ENCODE measurements at regions not wholly inside any gene's neighbourhood (a gene's known extent, or its start where the extent isn't known, plus 50 kb on each side); places are given as distances from the start of the nearest gene placed in this dataset.
A peak's percentile ranks its signal among the peaks of the same experiment; 100 is the strongest.

DNA sequence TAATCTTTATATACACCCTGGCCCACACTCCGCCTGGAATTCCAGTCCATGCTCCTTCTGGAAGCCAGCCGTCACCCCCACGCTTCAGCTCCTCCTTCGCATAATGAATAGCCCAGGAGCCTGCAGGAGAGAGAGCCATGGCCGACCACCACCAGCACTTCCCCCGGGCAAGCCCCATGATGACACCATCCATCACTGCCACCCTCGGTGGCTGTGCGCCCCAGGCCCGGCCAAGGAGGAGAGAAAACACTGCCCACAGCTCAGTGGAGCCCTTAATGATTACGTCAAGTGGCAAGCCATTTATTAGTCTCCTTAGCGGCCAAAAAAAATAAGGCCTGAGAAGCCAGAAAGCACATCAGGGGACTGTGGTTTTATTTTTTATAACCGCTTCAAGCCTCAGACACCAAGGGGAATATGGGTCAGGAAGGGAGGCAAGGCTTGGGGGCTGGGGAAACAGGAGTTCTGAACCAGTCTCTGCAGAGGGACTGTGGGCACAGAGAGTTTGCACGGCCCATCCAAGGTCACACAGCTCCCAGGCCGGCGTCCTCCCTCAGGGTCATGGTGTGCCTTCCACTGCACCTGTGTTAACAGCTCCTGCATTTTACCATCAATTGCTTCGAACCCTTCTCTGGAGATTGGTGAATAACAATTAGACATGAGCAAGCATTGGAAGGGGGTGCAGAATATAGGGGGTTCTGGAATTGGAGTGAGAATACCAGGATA, 134.3 kb downstream of the MN1 start:
- no peak for DNase-seq (ENCODE audit: low spot score)

GRCh38 chr22:27668828-27669797, 132.4 kb downstream of the MN1 start:
- DNase-seq (ENCODE audit: low spot score), result peak; percentile 99

DNA sequence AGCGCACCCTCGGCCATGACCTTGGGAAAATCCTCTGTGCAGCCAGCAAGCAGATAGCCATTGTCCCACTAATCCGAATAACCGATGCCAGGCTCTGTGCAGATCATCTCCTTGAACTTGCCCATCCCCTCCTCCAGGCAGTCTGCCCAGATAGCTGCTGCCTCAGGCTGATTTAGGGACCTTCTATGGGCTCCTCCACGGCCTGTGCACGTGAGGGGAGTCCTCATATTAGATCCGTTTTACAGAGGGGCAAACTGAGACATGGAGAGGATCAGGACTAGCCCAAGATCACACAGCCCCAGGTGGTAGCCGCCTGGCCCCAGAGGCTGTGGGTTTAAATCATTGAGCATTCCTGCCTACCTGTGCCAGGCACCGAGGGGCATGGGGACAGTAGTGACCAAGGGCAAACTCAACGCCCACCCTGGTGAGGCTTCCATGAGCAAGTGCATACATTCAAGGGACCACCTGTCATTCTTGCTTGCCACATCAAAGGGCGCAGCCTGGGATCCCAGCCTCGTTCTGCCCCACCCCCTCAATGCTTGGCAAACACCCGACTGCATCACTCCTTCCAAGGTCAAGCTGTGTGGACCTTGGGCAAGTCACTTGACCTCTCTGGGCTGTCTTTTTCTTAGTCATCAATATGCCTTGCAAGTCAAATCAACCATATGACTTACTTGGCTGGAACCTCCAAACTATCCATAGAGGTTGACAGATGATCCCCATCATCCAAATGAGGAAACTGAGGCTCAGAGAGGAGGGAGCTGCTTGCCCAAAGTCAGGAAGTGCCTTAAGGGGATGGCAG, 131.6 kb downstream of the MN1 start:
- DNase-seq (ENCODE audit: low spot score), result peak; percentile 90

DNA sequence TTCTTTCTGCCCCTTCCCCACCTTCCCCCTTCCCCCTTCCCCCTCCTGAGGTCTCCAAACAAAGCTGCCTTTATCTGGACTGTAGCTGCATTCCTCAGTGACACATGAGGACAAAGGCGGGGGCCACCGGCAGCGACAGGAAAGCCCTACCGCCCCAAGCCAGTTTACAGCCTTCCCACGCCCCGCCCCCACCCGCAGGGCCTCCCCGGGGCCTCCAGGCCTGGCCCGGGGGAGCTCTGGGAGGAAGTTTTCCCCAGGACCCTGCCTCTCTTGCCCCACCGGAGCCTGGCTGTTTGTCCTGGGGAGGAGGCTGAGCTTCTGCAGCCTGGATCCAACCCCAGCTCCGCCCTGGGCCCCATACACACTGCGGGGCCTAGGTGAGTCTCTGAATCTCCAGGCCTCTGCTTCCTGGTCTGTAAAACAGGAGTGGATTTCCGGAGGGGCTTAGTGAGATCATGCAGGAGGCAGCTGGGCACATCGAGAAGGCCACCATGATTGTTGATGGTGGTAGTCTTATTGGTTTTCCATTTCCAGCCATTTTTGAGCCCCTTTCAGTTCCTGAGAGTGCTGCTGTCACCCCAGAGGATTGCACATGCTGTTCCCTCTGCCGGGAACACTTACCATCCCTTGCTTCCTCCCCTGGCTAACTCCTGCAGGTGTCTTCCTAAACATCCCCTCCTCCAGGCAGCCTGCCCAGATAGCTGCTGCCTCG, 130.7 kb downstream of the MN1 start:
- peak; percentile 95 for DNase-seq (ENCODE audit: low spot score)

DNA sequence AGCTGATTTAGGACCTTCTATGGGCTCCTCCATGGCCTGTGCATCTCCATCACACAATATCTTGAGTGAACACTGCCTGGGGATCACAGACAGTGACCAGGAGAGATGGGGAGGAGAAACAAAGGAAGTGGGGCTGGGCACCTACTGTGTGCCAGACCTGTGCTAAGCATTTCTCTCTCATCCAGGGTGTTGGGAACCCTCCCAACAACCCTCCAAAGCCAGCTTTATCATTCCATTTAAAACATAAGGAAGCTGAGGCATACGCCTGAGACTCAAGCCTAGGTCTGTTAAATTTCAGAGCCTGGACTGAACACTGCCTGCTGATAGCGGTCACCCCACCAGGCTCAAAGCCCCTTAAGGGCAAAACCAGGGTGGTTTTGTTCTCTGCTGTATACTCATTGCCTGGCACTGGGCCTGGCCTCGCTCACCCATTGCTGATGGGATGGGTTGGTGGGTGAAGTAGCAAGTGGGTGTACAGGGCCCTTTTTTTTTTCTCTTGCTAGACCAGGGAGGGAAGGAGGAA, 130.1 kb downstream of the MN1 start:
- DNase-seq (ENCODE audit: low spot score), result no peak

DNA sequence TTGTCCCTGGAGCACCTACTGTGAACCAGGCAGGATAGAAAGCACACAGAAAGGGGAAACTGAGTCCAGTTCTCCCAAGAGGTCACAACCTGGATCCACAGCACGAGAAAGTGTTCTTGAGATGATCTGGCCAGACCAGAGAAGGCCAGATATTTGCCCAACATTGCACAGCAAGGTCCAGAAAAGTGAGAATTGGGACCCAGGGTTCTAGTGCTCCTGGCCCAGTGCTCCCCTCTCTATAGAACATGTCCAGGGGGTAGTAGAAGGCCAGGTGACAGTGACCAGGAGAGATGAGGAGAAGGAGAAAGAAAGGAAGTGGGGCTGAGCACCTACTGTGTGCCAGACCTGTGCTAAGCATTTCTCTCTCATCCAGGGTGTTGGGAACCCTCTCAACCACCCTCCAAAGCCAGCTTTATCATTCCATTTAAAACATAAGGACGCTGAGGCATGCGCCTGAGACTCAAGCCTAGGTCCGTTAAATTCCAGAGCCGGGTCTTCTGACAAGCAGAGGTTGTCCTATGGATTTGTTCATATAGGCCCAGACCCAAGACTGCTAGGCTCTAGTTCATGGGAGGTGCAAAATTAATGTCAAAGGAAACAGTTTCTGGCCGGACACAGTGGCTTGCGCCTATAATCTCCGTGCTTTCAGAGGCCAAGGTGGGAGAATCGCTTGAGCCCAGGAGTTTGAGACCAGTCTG, 128.7 kb downstream of the MN1 start:
- DNase-seq (ENCODE audit: low spot score), result no peak

GRCh38 chr22:27673839-27674238, 127.7 kb downstream of the MN1 start:
- no peak for DNase-seq (ENCODE audit: low spot score)

- DNase-seq (ENCODE audit: low spot score), result no peak
Observed at GRCh38 chr22:27674261-27674923, 127.2 kb downstream of the MN1 start.

- DNase-seq (ENCODE audit: low spot score), result no peak
Observed at GRCh38 chr22:27676545-27677213, 124.9 kb downstream of the MN1 start.

DNA sequence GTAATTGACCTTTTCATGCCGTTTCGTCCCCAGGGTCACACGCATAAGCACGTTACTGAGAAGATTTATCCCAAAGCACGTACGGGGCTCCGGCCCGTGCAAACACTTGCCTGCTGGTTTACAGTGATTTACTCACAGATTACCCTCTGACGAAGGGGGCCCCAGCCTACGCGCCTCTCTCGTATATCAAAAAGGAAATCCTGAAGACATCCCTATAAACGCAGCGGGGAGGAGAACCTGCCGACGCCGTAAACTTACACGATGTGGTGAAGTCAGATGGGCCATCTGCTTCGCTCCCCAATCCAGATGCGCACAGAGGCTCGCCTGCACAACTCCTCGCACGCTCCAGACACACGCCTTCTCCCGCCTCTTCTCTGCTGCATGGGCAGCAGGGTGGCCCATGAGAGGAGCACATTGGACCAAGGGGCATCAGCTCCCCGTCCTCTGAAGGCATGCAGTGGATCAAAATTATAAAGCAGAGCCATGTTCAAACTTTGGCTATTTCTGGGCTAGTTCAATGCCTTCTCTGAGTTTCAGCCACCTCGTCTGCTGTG, 123.6 kb downstream of the MN1 start:
- DNase-seq (ENCODE audit: low spot score), result no peak

DNA sequence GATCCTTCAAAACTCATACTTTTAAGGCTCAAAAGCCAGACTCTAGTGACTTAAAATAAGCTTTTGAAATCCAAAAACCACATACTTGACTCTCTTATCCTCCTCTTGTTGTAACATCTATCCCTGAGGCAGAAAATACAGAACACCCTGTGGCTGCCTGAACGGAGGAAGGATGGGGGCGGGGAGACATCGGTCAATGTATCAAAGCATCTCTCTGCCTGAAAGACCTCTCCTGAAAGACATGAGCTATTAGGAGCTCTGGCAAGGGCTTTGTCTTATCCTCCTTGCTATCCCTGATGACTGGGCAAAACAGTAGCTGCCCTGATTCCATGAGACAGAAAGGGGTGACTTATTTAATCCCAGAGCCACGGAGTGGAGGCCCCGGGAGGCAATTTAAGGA, 122.4 kb downstream of the MN1 start:
- DNase-seq (ENCODE audit: low spot score), result no peak

DNA sequence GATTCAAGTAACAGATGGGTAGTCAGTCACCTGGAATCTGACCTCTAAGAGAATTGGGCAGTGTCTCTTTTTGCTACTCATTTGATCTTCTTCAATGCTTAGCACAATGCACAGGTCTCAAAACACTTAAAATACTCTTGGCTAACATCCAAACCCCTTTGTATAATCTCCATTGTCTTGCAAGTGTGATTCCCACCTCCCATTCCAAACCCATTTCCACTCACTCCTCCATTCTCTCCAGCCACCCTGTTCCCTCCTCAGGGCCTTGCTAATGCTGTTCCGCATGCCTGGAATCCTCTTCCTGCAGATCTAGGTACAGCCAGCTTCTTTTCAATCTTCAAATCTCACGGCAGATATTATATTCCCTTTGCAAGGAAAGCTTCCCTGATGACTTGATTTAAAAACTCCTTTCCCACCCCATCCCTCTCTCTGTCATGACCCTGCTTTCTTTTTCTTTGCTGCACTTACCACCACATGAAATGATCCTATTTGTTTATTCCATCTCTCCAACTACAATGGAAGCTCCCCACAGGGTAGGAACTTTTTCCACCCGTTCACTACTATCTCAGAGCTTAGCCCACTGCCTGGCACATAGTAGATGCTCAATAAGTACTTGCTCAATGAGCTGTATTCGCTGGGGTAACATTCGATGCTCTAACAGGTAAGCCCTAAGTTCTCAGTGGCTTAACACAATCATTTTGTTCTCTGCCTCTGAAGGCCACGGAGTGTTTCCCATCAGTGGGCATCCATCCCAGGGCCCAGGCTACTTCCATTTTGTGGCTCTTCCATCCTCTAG, 121.7 kb downstream of the MN1 start:
- no peak for DNase-seq (ENCODE audit: low spot score)

GRCh38 chr22:27680636-27681035, 120.9 kb downstream of the MN1 start:
- no peak for DNase-seq (ENCODE audit: low spot score)

DNA sequence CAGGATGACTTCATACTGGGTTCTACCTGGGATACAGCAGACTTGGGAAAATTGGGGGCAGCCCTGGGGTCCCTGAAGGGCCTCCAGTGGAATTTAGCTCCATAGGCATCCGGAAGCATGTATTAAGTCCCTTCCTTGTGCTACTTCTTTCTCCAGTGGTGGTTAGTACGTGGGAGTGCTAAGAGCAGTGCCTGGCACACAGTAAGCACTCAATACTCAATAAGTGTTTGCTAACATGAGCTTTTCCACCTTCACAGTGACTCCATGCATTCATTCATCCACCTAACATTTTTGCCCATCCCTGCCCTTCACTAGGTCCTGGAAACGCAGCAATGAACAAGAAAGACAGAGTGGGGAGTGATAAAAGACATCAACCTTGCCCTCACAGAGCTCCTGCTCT, 120.5 kb downstream of the MN1 start:
- no peak for DNase-seq (ENCODE audit: low spot score)

GRCh38 chr22:27682437-27682836, 119.1 kb downstream of the MN1 start:
- no peak for DNase-seq (ENCODE audit: low spot score)

GRCh38 chr22:27684901-27685300, 116.7 kb downstream of the MN1 start:
- no peak for DNase-seq (ENCODE audit: low spot score)

- DNase-seq (ENCODE audit: low spot score), result no peak
Observed at GRCh38 chr22:27685515-27685914, 116.0 kb downstream of the MN1 start.

- no peak for DNase-seq (ENCODE audit: low spot score)
Observed at GRCh38 chr22:27685970-27686369, 115.6 kb downstream of the MN1 start.

DNA sequence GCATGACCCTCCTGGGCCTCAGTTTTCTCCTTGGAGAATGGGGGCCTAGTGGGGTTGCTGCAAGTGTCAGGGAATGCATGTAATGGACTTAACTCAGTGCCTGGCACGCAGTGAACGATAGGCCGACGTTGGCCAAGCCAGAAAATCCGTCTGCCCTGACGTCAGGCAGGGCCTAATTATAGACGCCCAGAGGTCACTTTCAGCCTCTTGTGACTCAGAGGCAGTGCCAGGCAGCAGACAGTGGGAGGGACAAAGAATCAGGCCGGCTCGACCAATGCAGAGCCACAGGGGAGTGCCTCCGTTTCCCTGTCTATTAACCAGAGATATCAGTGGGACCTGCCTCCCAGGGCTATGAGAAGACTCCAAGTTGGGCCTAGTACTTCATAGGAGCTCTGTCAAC, 115.0 kb downstream of the MN1 start:
- DNase-seq (ENCODE audit: low spot score), result peak; percentile 16

All from SW480 (cell line).